ENCODE measurements at regions not wholly inside any gene's neighbourhood (a gene's known extent, or its start where the extent isn't known, plus 50 kb on each side); places are given as distances from the start of the nearest gene placed in this dataset.

- no peak for ATAC-seq (ENCODE audit: low read depth)
Measured at GRCh38 chr10:23899166-23899565, 309.8 kb upstream of the KIAA1217 start.

GRCh38 chr10:23910291-23910690, 298.6 kb upstream of the KIAA1217 start:
- ATAC-seq (ENCODE audit: low read depth): no peak
- no peak overlapping the region for H3K4me3 ChIP-seq (ENCODE audit: severe bottlenecking)
- no peak for TF ChIP-seq CTCF (IDR thresholded peaks at IDR 0.05; ENCODE audit: poor library complexity, severe bottlenecking)
- no peaks in the 10 kb centered on the region for H3K9me3 ChIP-seq (ENCODE audit: severe bottlenecking)
- H3K27me3 ChIP-seq (ENCODE audit: insufficient read depth, poor library complexity, severe bottlenecking): peaks cover 3% of the 10 kb centered on the region
- H3K27ac ChIP-seq (ENCODE audit: poor library complexity, severe bottlenecking): no peak overlapping the region
- H3K4me1 ChIP-seq (ENCODE audit: insufficient read depth, poor library complexity, severe bottlenecking): no peaks in the 10 kb centered on the region
- no peaks in the 10 kb centered on the region for H3K36me3 ChIP-seq (ENCODE audit: low read depth)
- no peak for DNase-seq (ENCODE audit: low spot score)

More at GRCh38 chr10:23899166-23899565, 309.8 kb upstream of the KIAA1217 start:
- TF ChIP-seq CTCF (IDR thresholded peaks at IDR 0.05; ENCODE audit: poor library complexity, severe bottlenecking): no peak
- H3K4me1 ChIP-seq (ENCODE audit: insufficient read depth, poor library complexity, severe bottlenecking): no peaks in the 10 kb centered on the region
- no peak for DNase-seq (ENCODE audit: low spot score)
- H3K4me3 ChIP-seq (ENCODE audit: severe bottlenecking): no peak overlapping the region
- H3K27ac ChIP-seq (ENCODE audit: poor library complexity, severe bottlenecking): no peak overlapping the region
- no peaks in the 10 kb centered on the region for H3K9me3 ChIP-seq (ENCODE audit: severe bottlenecking)
- H3K36me3 ChIP-seq (ENCODE audit: low read depth): no peaks in the 10 kb centered on the region
- no peaks in the 10 kb centered on the region for H3K27me3 ChIP-seq (ENCODE audit: insufficient read depth, poor library complexity, severe bottlenecking)

GRCh38 chr10:23912884-23913404, 296.0 kb upstream of the KIAA1217 start:
- Histone ChIP-seq H3K36me3 (ENCODE audit: low read depth) (no peaks in the 10 kb centered on the region), H3K4me3 (ENCODE audit: severe bottlenecking) (no peak overlapping the region), H3K4me1 (ENCODE audit: insufficient read depth, poor library complexity, severe bottlenecking) (no peaks in the 10 kb centered on the region), H3K27me3 (ENCODE audit: insufficient read depth, poor library complexity, severe bottlenecking) (peaks cover 18% of the 10 kb centered on the region), H3K27ac (ENCODE audit: poor library complexity, severe bottlenecking) (no peak overlapping the region), H3K9me3 (ENCODE audit: severe bottlenecking) (no peaks in the 10 kb centered on the region)
- DNase-seq (ENCODE audit: low spot score) (no peak), ATAC-seq (ENCODE audit: low read depth) (no peak)
- TF ChIP-seq CTCF (IDR thresholded peaks at IDR 0.05; ENCODE audit: poor library complexity, severe bottlenecking): no peak

GRCh38 chr10:23914641-23915040, 294.3 kb upstream of the KIAA1217 start:
- Histone ChIP-seq H3K4me3 (ENCODE audit: severe bottlenecking) (no peak overlapping the region), H3K27me3 (ENCODE audit: insufficient read depth, poor library complexity, severe bottlenecking) (peaks cover 18% of the 10 kb centered on the region), H3K9me3 (ENCODE audit: severe bottlenecking) (no peaks in the 10 kb centered on the region), H3K27ac (ENCODE audit: poor library complexity, severe bottlenecking) (no peak overlapping the region), H3K4me1 (ENCODE audit: insufficient read depth, poor library complexity, severe bottlenecking) (no peaks in the 10 kb centered on the region), H3K36me3 (ENCODE audit: low read depth) (no peaks in the 10 kb centered on the region)
- no peak for ATAC-seq (ENCODE audit: low read depth)
- no peak for DNase-seq (ENCODE audit: low spot score)
- TF ChIP-seq CTCF (IDR thresholded peaks at IDR 0.05; ENCODE audit: poor library complexity, severe bottlenecking): no peak

- ATAC-seq (ENCODE audit: low read depth) (no peak), DNase-seq (ENCODE audit: low spot score) (no peak)
- Histone ChIP-seq H3K36me3 (ENCODE audit: low read depth) (no peaks in the 10 kb centered on the region), H3K27me3 (ENCODE audit: insufficient read depth, poor library complexity, severe bottlenecking) (peaks cover 18% of the 10 kb centered on the region), H3K27ac (ENCODE audit: poor library complexity, severe bottlenecking) (no peak overlapping the region), H3K4me3 (ENCODE audit: severe bottlenecking) (no peak overlapping the region), H3K4me1 (ENCODE audit: insufficient read depth, poor library complexity, severe bottlenecking) (no peaks in the 10 kb centered on the region), H3K9me3 (ENCODE audit: severe bottlenecking) (no peaks in the 10 kb centered on the region)
- no peak for TF ChIP-seq CTCF (IDR thresholded peaks at IDR 0.05; ENCODE audit: poor library complexity, severe bottlenecking)
Measured at GRCh38 chr10:23917251-23917840, 291.6 kb upstream of the KIAA1217 start.

Data from RWPE2 (cell line).